Esophagus muscularis mucosa (tissue), 4 donors: ENCODE measurements at regions not wholly inside any gene's neighbourhood (a gene's known extent, or its start where the extent isn't known, plus 50 kb on each side); places are given as distances from the start of the nearest gene placed in this dataset.

Experiments
- EP300 ChIP-seq: sonication (generic); formaldehyde crosslinking; IDR thresholded peaks from one replicate; pipeline ENCODE4 v1.6.1; 2017; ENCODE audit warnings: antibody characterized with exemption
- POLR2A ChIP-seq: fragments of 450-650 bp; IDR thresholded peaks from one replicate; pipeline ENCODE4 v1.6.1; 2017; ENCODE audit warnings: antibody characterized with exemption, moderate library complexity, mild to moderate bottlenecking, low read depth
- TF ChIP-seq, protein P1 (sequence below), 3 experiments: fragments of 200-600 bp in 2 of 3; fragments of 450-650 bp in 1 of 3; sonication (generic) in 2 of 3; IDR thresholded peaks; one replicate each; pipeline ENCODE4 v1.5.1; 2017 to 2019; ENCODE audit warnings: antibody characterized with exemption in 3 of 3, mild to moderate bottlenecking in 2 of 3, moderate library complexity in 1 of 3

- no peak for TF ChIP-seq POLR2A
- TF ChIP-seq, protein P1, sequence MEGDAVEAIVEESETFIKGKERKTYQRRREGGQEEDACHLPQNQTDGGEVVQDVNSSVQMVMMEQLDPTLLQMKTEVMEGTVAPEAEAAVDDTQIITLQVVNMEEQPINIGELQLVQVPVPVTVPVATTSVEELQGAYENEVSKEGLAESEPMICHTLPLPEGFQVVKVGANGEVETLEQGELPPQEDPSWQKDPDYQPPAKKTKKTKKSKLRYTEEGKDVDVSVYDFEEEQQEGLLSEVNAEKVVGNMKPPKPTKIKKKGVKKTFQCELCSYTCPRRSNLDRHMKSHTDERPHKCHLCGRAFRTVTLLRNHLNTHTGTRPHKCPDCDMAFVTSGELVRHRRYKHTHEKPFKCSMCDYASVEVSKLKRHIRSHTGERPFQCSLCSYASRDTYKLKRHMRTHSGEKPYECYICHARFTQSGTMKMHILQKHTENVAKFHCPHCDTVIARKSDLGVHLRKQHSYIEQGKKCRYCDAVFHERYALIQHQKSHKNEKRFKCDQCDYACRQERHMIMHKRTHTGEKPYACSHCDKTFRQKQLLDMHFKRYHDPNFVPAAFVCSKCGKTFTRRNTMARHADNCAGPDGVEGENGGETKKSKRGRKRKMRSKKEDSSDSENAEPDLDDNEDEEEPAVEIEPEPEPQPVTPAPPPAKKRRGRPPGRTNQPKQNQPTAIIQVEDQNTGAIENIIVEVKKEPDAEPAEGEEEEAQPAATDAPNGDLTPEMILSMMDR (IDR thresholded peaks at IDR 0.05) = no peak
- TF ChIP-seq EP300 = no peak
These were observed 443.0 kb downstream of the GADD45G start for GRCh38 chr9:90047828-90048227.
